ENCODE measurements at regions not wholly inside any gene's neighbourhood (a gene's known extent, or its start where the extent isn't known, plus 50 kb on each side); places are given as distances from the start of the nearest gene placed in this dataset.

GRCh38 chr11:22471385-22471784 is 133.2 kb downstream of the SLC17A6 start:
- TF ChIP-seq, protein P1, sequence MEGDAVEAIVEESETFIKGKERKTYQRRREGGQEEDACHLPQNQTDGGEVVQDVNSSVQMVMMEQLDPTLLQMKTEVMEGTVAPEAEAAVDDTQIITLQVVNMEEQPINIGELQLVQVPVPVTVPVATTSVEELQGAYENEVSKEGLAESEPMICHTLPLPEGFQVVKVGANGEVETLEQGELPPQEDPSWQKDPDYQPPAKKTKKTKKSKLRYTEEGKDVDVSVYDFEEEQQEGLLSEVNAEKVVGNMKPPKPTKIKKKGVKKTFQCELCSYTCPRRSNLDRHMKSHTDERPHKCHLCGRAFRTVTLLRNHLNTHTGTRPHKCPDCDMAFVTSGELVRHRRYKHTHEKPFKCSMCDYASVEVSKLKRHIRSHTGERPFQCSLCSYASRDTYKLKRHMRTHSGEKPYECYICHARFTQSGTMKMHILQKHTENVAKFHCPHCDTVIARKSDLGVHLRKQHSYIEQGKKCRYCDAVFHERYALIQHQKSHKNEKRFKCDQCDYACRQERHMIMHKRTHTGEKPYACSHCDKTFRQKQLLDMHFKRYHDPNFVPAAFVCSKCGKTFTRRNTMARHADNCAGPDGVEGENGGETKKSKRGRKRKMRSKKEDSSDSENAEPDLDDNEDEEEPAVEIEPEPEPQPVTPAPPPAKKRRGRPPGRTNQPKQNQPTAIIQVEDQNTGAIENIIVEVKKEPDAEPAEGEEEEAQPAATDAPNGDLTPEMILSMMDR (conservative IDR thresholded peaks at IDR 0.05; ENCODE audit: low read length) = no peak
- no peak for TF ChIP-seq EZH2phosphoT487 (IDR thresholded peaks at IDR 0.05; ENCODE audit: borderline replicate concordance, low read depth, low read length)
- Histone ChIP-seq H3K4me1 (ENCODE audit: insufficient read depth, low read length, poor library complexity, severe bottlenecking) (no peaks in the 10 kb centered on the region), H3K79me2 (ENCODE audit: insufficient read depth, low read depth, low read length) (no peaks in the 10 kb centered on the region), H3K9me2 (ENCODE audit: insufficient read depth, low read length) (no peaks in the 10 kb centered on the region), H2AFZ (ENCODE audit: low read length) (no peak overlapping the region), H3K4me3 (ENCODE audit: low read depth, low read length, poor library complexity, severe bottlenecking) (no peak overlapping the region), H4K20me1 (ENCODE audit: insufficient read depth, low read length) (no peaks in the 10 kb centered on the region), H3K27ac (ENCODE audit: low read depth, low read length, poor library complexity, severe bottlenecking) (no peak overlapping the region), H3K36me3 (ENCODE audit: insufficient read depth, low read length) (no peaks in the 10 kb centered on the region), H3K4me2 (ENCODE audit: low read length) (no peak overlapping the region), H3K9me3 (ENCODE audit: low read length) (no peaks in the 10 kb centered on the region)
- CTCF ChIA-PET (ENCODE audit: unreplicated experiment) = no interaction called here
- POLR2A ChIA-PET = interaction anchor here (0.5 to 0.8 kb wide), 2 partner anchors 81 to 457 kb away, joined by 3 read pairs; no protein-coding TSS in a partner anchor
- no peak for DNase-seq (ENCODE audit: low spot score)
- intact Hi-C loops (cut with micrococcal nuclease; ENCODE audit: unreplicated experiment) = no loop called here
- no TSS peak for BruUV-seq (replicated peaks)

DNA sequence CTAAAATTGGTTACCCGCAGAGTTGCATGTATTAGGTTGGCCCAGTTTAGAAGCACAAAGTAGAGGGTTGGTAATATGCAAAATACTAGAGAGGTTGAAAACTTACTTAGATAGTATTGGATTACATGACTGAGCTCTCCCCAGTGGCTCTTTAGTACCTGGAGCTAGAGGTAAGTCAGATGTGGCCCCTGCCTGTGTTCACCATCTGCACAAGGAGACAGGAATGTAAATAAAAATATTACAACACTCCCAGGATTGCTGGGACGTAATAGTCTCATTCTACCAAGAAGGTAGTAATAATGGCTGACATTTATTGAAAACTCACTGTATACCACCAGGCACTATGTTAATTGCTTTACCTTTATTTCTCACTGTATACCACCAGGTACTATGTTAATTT is 129.6 kb downstream of the SLC17A6 start:
- CTCF ChIA-PET (ENCODE audit: unreplicated experiment) = no interaction called here
- TF ChIP-seq EZH2phosphoT487 (IDR thresholded peaks at IDR 0.05; ENCODE audit: borderline replicate concordance, low read depth, low read length) = no peak
- TF ChIP-seq, protein P1 (conservative IDR thresholded peaks at IDR 0.05; ENCODE audit: low read length) = no peak
- Histone ChIP-seq H4K20me1 (ENCODE audit: insufficient read depth, low read length) (no peaks in the 10 kb centered on the region), H3K4me3 (ENCODE audit: low read depth, low read length, poor library complexity, severe bottlenecking) (no peak overlapping the region), H3K9me3 (ENCODE audit: low read length) (no peaks in the 10 kb centered on the region), H3K4me2 (ENCODE audit: low read length) (no peak overlapping the region), H3K9me2 (ENCODE audit: insufficient read depth, low read length) (no peaks in the 10 kb centered on the region), H3K36me3 (ENCODE audit: insufficient read depth, low read length) (no peaks in the 10 kb centered on the region), H3K79me2 (ENCODE audit: insufficient read depth, low read depth, low read length) (no peaks in the 10 kb centered on the region), H3K27ac (ENCODE audit: low read depth, low read length, poor library complexity, severe bottlenecking) (no peak overlapping the region), H3K4me1 (ENCODE audit: insufficient read depth, low read length, poor library complexity, severe bottlenecking) (no peaks in the 10 kb centered on the region), H2AFZ (ENCODE audit: low read length) (no peak overlapping the region)
- no peak for DNase-seq (ENCODE audit: low spot score)
- intact Hi-C loops (cut with micrococcal nuclease; ENCODE audit: unreplicated experiment) = no loop called here
- no TSS peak for BruUV-seq (replicated peaks)
- POLR2A ChIA-PET = interaction anchor here (0.6 kb wide), 1 partner anchor 26 kb away, joined by 3 read pairs; no protein-coding TSS in a partner anchor

- Histone ChIP-seq H4K20me1 (ENCODE audit: insufficient read depth, low read length) (no peaks in the 10 kb centered on the region), H3K79me2 (ENCODE audit: insufficient read depth, low read depth, low read length) (no peaks in the 10 kb centered on the region), H3K4me2 (ENCODE audit: low read length) (no peak overlapping the region), H3K4me3 (ENCODE audit: low read depth, low read length, poor library complexity, severe bottlenecking) (no peak overlapping the region), H3K9me2 (ENCODE audit: insufficient read depth, low read length) (no peaks in the 10 kb centered on the region), H3K36me3 (ENCODE audit: insufficient read depth, low read length) (no peaks in the 10 kb centered on the region), H3K4me1 (ENCODE audit: insufficient read depth, low read length, poor library complexity, severe bottlenecking) (no peaks in the 10 kb centered on the region), H3K9me3 (ENCODE audit: low read length) (no peaks in the 10 kb centered on the region), H3K27ac (ENCODE audit: low read depth, low read length, poor library complexity, severe bottlenecking) (no peak overlapping the region), H2AFZ (ENCODE audit: low read length) (no peak overlapping the region)
- no TSS peak for BruUV-seq (replicated peaks)
- ChIA-PET CTCF (ENCODE audit: unreplicated experiment) (no interaction called here), POLR2A (no interaction called here)
- DNase-seq (ENCODE audit: low spot score) = no peak
- intact Hi-C loops (cut with micrococcal nuclease; ENCODE audit: unreplicated experiment) = no loop called here
- TF ChIP-seq EZH2phosphoT487 (IDR thresholded peaks at IDR 0.05; ENCODE audit: borderline replicate concordance, low read depth, low read length) = no peak
- TF ChIP-seq, protein P1 (conservative IDR thresholded peaks at IDR 0.05; ENCODE audit: low read length) = no peak
Measured at GRCh38 chr11:22467248-22467647, 129.1 kb downstream of the SLC17A6 start.
